B cell (primary cell): ENCODE measurements at regions not wholly inside any gene's neighbourhood (a gene's known extent, or its start where the extent isn't known, plus 50 kb on each side); places are given as distances from the start of the nearest gene placed in this dataset.

ENCODE experiments used
- CTCF ChIP-seq: fragments of 200-600 bp; IDR thresholded peaks from one replicate; pipeline ENCODE4 v1.8.0; 2022; ENCODE audit warnings: antibody characterized with exemption, mild to moderate bottlenecking
- EZH2 ChIP-seq: IDR thresholded peaks from 2 replicates; pipeline ENCODE4 v1.6.1; 2012; ENCODE audit warnings: borderline replicate concordance, low read depth, mild to moderate bottlenecking, moderate library complexity, low read length; ENCODE audit not compliant: insufficient read depth, poor library complexity, severe bottlenecking

GRCh38 chr15:79178594-79178993, 88.0 kb upstream of the RASGRF1 start:
- TF ChIP-seq CTCF, result no peak
- no peak for TF ChIP-seq EZH2
